ENCODE measurements at regions not wholly inside any gene's neighbourhood (a gene's known extent, or its start where the extent isn't known, plus 50 kb on each side); places are given as distances from the start of the nearest gene placed in this dataset.

DNA sequence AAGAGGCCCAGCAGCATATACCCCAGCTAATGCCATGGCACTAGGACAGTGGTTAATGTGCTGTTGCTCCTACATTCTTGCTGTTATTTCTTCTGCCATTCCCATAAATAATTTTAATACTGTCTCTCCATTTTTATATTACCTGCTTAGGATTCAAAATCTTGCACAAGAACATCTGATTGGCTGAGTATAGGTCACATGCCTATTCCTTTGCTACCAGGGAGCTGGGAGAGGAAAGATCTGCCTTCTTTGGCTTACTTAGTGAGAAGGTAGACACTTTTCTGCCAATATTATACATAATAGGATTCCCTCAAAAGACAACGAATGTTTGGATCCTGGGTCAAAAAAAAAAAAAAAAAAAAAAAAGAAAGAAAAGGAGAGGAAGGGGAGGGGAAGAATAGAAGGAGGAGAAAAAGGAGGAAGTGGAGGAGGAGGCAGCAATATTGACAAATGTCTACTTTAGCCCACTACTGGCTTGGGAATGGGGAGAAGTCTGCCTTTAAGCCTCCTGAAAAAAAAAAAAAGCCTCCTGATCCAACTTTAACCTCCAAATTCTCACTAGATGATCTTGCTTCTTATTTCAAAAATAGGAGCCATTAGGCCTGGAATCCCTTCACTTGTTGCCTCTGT, 134.5 kb upstream of the HNRNPU start:
- no peak overlapping the region for H3K4me3 ChIP-seq (ENCODE audit: low read length)
- H3K36me3 ChIP-seq (replicated peaks; ENCODE audit: low read depth, low read length), result no peaks in the 10 kb centered on the region
- no peaks in the 10 kb centered on the region for H3K9me3 ChIP-seq (ENCODE audit: insufficient read depth, low read length)
- no peak overlapping the region for H3K4me2 ChIP-seq (ENCODE audit: low read length)
- no peak for TF ChIP-seq EZH2phosphoT487 (IDR thresholded peaks at IDR 0.05; ENCODE audit: low read depth)
- TF ChIP-seq, protein P1, sequence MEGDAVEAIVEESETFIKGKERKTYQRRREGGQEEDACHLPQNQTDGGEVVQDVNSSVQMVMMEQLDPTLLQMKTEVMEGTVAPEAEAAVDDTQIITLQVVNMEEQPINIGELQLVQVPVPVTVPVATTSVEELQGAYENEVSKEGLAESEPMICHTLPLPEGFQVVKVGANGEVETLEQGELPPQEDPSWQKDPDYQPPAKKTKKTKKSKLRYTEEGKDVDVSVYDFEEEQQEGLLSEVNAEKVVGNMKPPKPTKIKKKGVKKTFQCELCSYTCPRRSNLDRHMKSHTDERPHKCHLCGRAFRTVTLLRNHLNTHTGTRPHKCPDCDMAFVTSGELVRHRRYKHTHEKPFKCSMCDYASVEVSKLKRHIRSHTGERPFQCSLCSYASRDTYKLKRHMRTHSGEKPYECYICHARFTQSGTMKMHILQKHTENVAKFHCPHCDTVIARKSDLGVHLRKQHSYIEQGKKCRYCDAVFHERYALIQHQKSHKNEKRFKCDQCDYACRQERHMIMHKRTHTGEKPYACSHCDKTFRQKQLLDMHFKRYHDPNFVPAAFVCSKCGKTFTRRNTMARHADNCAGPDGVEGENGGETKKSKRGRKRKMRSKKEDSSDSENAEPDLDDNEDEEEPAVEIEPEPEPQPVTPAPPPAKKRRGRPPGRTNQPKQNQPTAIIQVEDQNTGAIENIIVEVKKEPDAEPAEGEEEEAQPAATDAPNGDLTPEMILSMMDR (IDR thresholded peaks at IDR 0.05; ENCODE audit: low read depth, low read length), result no peak
- H3K79me2 ChIP-seq (ENCODE audit: low read length), result no peaks in the 10 kb centered on the region
- no peaks in the 10 kb centered on the region for H3K27me3 ChIP-seq (ENCODE audit: low read depth, low read length)
- no peak overlapping the region for H2AFZ ChIP-seq (ENCODE audit: low read depth, low read length)
- H3K4me1 ChIP-seq (ENCODE audit: low read length), result peaks cover 6% of the 10 kb centered on the region; the same call in 1 of the 2 replicates
- H3K9ac ChIP-seq (ENCODE audit: low read length), result no peak overlapping the region
- no peak overlapping the region for H3K27ac ChIP-seq (ENCODE audit: low read length)
- no peaks in the 10 kb centered on the region for H4K20me1 ChIP-seq (ENCODE audit: insufficient read depth, low read length)

DNA sequence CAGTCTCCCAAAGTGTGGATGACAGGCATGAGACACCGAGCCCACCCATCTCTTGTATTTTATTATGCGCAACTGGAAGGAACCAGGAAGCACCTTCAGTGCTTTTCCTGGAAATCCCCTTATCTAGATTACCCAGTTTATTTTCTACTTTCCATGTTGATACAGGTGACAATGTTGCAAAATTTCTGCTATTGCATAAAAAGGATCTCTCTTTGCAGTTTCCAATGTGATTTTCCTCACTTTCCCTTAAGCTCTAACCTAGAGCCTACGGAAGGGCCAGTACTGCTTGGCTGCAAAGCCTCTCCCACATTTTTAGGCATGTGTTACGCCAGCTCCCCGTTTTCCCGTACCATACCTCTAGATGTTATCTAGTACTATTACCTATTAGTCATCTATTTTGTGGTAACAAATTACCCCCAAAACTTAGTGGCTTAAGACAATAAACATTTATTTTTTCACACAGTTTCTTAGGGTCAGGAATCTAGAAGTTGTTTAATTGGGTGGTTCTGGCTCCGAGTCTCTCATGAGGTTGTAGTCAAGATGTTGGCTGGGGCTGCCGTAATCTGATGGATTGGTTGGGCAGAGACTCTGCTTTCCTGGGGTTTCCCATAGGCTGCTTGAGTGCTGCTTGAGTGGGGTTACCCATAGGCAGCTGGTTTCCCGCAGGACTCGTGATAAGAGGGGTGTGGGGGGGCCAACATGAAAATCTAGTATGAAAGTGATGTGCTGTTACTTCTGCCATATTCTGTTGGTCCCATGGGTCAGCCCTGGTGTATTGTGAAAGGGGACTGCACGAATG, 131.5 kb upstream of the HNRNPU start:
- Histone ChIP-seq H3K4me1 (ENCODE audit: low read length) (peaks cover 6% of the 10 kb centered on the region; the same call in 1 of the 2 replicates), H3K4me3 (ENCODE audit: low read length) (no peak overlapping the region), H3K79me2 (ENCODE audit: low read length) (no peaks in the 10 kb centered on the region), H3K9me3 (ENCODE audit: insufficient read depth, low read length) (no peaks in the 10 kb centered on the region; the same call in 1 of the 2 replicates), H4K20me1 (ENCODE audit: insufficient read depth, low read length) (no peaks in the 10 kb centered on the region), H3K27ac (ENCODE audit: low read length) (no peak overlapping the region), H3K4me2 (ENCODE audit: low read length) (no peak overlapping the region), H2AFZ (ENCODE audit: low read depth, low read length) (no peak overlapping the region), H3K27me3 (ENCODE audit: low read depth, low read length) (no peaks in the 10 kb centered on the region), H3K9ac (ENCODE audit: low read length) (no peak overlapping the region), H3K36me3 (replicated peaks; ENCODE audit: low read depth, low read length) (no peaks in the 10 kb centered on the region)
- TF ChIP-seq, protein P1 (IDR thresholded peaks at IDR 0.05; ENCODE audit: low read depth, low read length), result no peak
- TF ChIP-seq EZH2phosphoT487 (IDR thresholded peaks at IDR 0.05; ENCODE audit: low read depth), result no peak

DNA sequence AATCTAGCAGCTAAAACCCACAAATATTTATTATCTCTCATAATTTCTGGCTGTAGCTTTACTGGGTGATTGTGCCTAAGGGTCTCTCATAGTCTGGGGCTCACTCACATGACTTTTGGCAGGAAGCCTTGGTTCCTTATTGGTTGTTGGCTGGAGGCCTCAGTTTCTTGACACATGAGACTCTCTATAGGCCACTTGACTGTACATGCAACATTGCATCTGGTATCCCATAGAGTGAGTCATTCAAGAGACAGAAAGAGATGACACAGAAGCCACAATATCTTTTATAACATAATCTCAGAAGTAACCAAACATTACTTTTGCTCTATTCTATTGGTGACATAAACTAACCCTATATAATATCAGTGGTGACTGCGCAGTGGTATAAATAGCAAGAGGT, 128.5 kb upstream of the HNRNPU start:
- H2AFZ ChIP-seq (ENCODE audit: low read depth, low read length), result no peak overlapping the region
- H3K27ac ChIP-seq (ENCODE audit: low read length), result no peak overlapping the region
- no peaks in the 10 kb centered on the region for H3K36me3 ChIP-seq (replicated peaks; ENCODE audit: low read depth, low read length)
- no peak overlapping the region for H3K4me3 ChIP-seq (ENCODE audit: low read length)
- TF ChIP-seq EZH2phosphoT487 (IDR thresholded peaks at IDR 0.05; ENCODE audit: low read depth), result no peak
- TF ChIP-seq, protein P1 (IDR thresholded peaks at IDR 0.05; ENCODE audit: low read depth, low read length), result no peak
- no peak overlapping the region for H3K9ac ChIP-seq (ENCODE audit: low read length)
- H4K20me1 ChIP-seq (ENCODE audit: insufficient read depth, low read length), result no peaks in the 10 kb centered on the region
- no peaks in the 10 kb centered on the region for H3K79me2 ChIP-seq (ENCODE audit: low read length)
- H3K9me3 ChIP-seq (ENCODE audit: insufficient read depth, low read length), result no peaks in the 10 kb centered on the region; the same call in 1 of the 2 replicates
- H3K4me1 ChIP-seq (ENCODE audit: low read length), result no peaks in the 10 kb centered on the region
- no peaks in the 10 kb centered on the region for H3K27me3 ChIP-seq (ENCODE audit: low read depth, low read length)
- H3K4me2 ChIP-seq (ENCODE audit: low read length), result no peak overlapping the region

DNA sequence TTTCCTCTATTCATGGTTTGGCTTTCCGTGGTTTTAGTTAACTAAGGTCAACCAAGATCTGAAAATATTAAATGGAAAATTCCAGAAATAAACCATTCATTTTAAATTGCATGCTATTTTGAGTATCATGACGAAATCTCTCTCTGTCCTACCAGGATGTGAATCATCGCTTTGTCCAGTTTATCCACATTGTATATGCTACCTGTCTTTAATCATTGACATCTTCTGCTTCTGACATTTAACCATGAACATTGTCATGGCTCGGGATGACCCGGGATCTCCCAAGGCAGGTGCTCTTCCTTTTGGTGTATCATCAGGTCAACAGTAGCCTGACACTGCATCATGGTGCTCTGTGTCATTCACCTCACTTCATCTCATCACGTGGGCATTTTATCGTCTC, 125.5 kb upstream of the HNRNPU start:
- Histone ChIP-seq H3K9ac (ENCODE audit: low read length) (no peak overlapping the region), H3K36me3 (replicated peaks; ENCODE audit: low read depth, low read length) (no peaks in the 10 kb centered on the region), H3K4me1 (ENCODE audit: low read length) (no peaks in the 10 kb centered on the region), H3K4me3 (ENCODE audit: low read length) (no peak overlapping the region), H2AFZ (ENCODE audit: low read depth, low read length) (no peak overlapping the region), H3K9me3 (ENCODE audit: insufficient read depth, low read length) (no peaks in the 10 kb centered on the region; the same call in 1 of the 2 replicates), H3K79me2 (ENCODE audit: low read length) (no peaks in the 10 kb centered on the region), H3K27ac (ENCODE audit: low read length) (no peak overlapping the region), H4K20me1 (ENCODE audit: insufficient read depth, low read length) (no peaks in the 10 kb centered on the region), H3K27me3 (ENCODE audit: low read depth, low read length) (no peaks in the 10 kb centered on the region), H3K4me2 (ENCODE audit: low read length) (no peak overlapping the region)
- TF ChIP-seq, protein P1 (IDR thresholded peaks at IDR 0.05; ENCODE audit: low read depth, low read length), result no peak
- no peak for TF ChIP-seq EZH2phosphoT487 (IDR thresholded peaks at IDR 0.05; ENCODE audit: low read depth)
